MCF 10A (cell line): ENCODE measurements at regions not wholly inside any gene's neighbourhood (a gene's known extent, or its start where the extent isn't known, plus 50 kb on each side); places are given as distances from the start of the nearest gene placed in this dataset.

Experiments
- BruUV-seq: library from RNA; stranded (reverse); fragments of 400-500 nt; replicated peaks from 2 replicates; lab custom pipeline; 2021; lab: Mats Ljungman, UMichigan
- CTCF ChIA-PET: fragments of 300-600 bp; sonication (Branson Sonifier 250); formaldehyde crosslinking; extraction: SDS; loops from one replicate; lab custom pipeline; 2021; ENCODE audit warnings: antibody characterized with exemption, inconsistent platforms; lab: Yijun Ruan, JAX
- POLR2A ChIA-PET: fragments of 300-600, 350-650 bp; sonication (Branson Sonifier 250); formaldehyde crosslinking; extraction: SDS; loops from one replicate; lab custom pipeline; 2020; ENCODE audit warnings: antibody characterized with exemption, inconsistent platforms; lab: Yijun Ruan, JAX
- DNase-seq: peaks from one replicate; pipeline ENCODE4 v3.0.0-alpha.2; 2018; ENCODE audit not compliant: unreplicated experiment
- H3K27ac Mint-ChIP-seq: one replicate; pipeline ENCODE4 v1.8.0; 2022; ENCODE audit warnings: mild to moderate bottlenecking, low read depth, mixed read lengths; ENCODE audit not compliant: unreplicated experiment
- H3K27me3 Mint-ChIP-seq: one replicate; pipeline ENCODE4 v1.8.0; 2022; ENCODE audit warnings: mixed read lengths; ENCODE audit not compliant: insufficient read depth, unreplicated experiment
- H3K36me3 Mint-ChIP-seq: one replicate; pipeline ENCODE4 v1.8.0; 2022; ENCODE audit warnings: mild to moderate bottlenecking, moderate library complexity, mixed read lengths; ENCODE audit not compliant: insufficient read depth, unreplicated experiment
- H3K4me1 Mint-ChIP-seq: one replicate; pipeline ENCODE4 v1.8.0; 2022; ENCODE audit warnings: mixed read lengths; ENCODE audit not compliant: insufficient read depth, unreplicated experiment
- H3K4me3 Mint-ChIP-seq: one replicate; pipeline ENCODE4 v1.8.0; 2022; ENCODE audit warnings: mild to moderate bottlenecking, moderate library complexity, mixed read lengths; ENCODE audit not compliant: unreplicated experiment
- H3K9me3 Mint-ChIP-seq: one replicate; pipeline ENCODE4 v1.8.0; 2022; ENCODE audit warnings: mixed read lengths; ENCODE audit not compliant: unreplicated experiment
- CTCF ChIP-seq: fragments of 200-600 bp; IDR thresholded peaks from one replicate; pipeline ENCODE4 v1.8.0; 2022; ENCODE audit warnings: antibody characterized with exemption, mild to moderate bottlenecking; ENCODE audit not compliant: unreplicated experiment
- intact Hi-C: fragments of 100-400 bp; cut with micrococcal nuclease; formaldehyde crosslinking; loops from 2 replicates; pipeline ENCODE4 v1.14.1; 2022

GRCh38 chr20:33908336-33908735, 85.4 kb upstream of the RALY start:
- intact Hi-C loops = loop anchor here (5.0 kb wide), 1 partner anchor 41 kb away; no protein-coding TSS in a partner anchor
- H3K36me3 Mint-ChIP-seq = no peaks in the 10 kb centered on the region
- DNase-seq = no peak
- peaks cover 16% of the 10 kb centered on the region for H3K27me3 Mint-ChIP-seq
- no TSS peak for BruUV-seq
- ChIA-PET CTCF (interaction anchor here (0.6 kb wide), 1 partner anchor 9 kb away, joined by 3 read pairs; no protein-coding TSS in a partner anchor), POLR2A (interaction anchor here (1.1 kb wide), 1 partner anchor 105 kb away, joined by 4 read pairs; no protein-coding TSS in a partner anchor)
- no peaks in the 10 kb centered on the region for H3K9me3 Mint-ChIP-seq
- no peak overlapping the region for H3K27ac Mint-ChIP-seq
- TF ChIP-seq CTCF = no peak
- peaks cover 6% of the 10 kb centered on the region for H3K4me1 Mint-ChIP-seq
- no peak overlapping the region for H3K4me3 Mint-ChIP-seq

GRCh38 chr20:33908868-33909267, 84.8 kb upstream of the RALY start:
- no peak for TF ChIP-seq CTCF
- ChIA-PET POLR2A (interaction anchor here (1.0 kb wide), 1 partner anchor 9 kb away, joined by 3 read pairs; no protein-coding TSS in a partner anchor), CTCF (interaction anchor here (0.6 kb wide), 1 partner anchor 9 kb away, joined by 3 read pairs; no protein-coding TSS in a partner anchor)
- Mint-ChIP-seq H3K36me3 (no peaks in the 10 kb centered on the region), H3K9me3 (no peaks in the 10 kb centered on the region), H3K27ac (no peak overlapping the region), H3K4me1 (peaks cover 6% of the 10 kb centered on the region), H3K4me3 (no peak overlapping the region), H3K27me3 (peaks cover 21% of the 10 kb centered on the region)
- intact Hi-C loops = loop anchor here (5.0 kb wide), 1 partner anchor 42 kb away; no protein-coding TSS in a partner anchor
- DNase-seq = no peak
- BruUV-seq = no TSS peak

GRCh38 chr20:33909331-33909921, 84.3 kb upstream of the RALY start:
- ChIA-PET CTCF (no interaction called here), POLR2A (interaction anchor here (1.0 kb wide), 1 partner anchor 10 kb away, joined by 3 read pairs; no protein-coding TSS in a partner anchor)
- DNase-seq = peak; percentile 52
- TF ChIP-seq CTCF = no peak
- no peak overlapping the region for H3K4me3 Mint-ChIP-seq
- no peaks in the 10 kb centered on the region for H3K36me3 Mint-ChIP-seq
- BruUV-seq = no TSS peak
- H3K27me3 Mint-ChIP-seq = peaks cover 22% of the 10 kb centered on the region
- H3K9me3 Mint-ChIP-seq = no peaks in the 10 kb centered on the region
- intact Hi-C loops = loop anchor here (5.0 kb wide), 1 partner anchor 42 kb away; no protein-coding TSS in a partner anchor
- no peak overlapping the region for H3K27ac Mint-ChIP-seq
- H3K4me1 Mint-ChIP-seq = peaks cover 6% of the 10 kb centered on the region

GRCh38 chr20:33910056-33910455, 83.7 kb upstream of the RALY start:
- POLR2A ChIA-PET = no interaction called here
- Mint-ChIP-seq H3K9me3 (no peaks in the 10 kb centered on the region), H3K27ac (no peak overlapping the region), H3K36me3 (no peaks in the 10 kb centered on the region), H3K27me3 (peaks cover 22% of the 10 kb centered on the region), H3K4me3 (no peak overlapping the region), H3K4me1 (peaks cover 6% of the 10 kb centered on the region)
- TF ChIP-seq CTCF = no peak
- CTCF ChIA-PET = interaction anchor here (1.0 kb wide), 1 partner anchor 26 kb away, joined by 3 read pairs; no protein-coding TSS in a partner anchor
- no TSS peak for BruUV-seq
- DNase-seq = no peak
- intact Hi-C loops = no loop called here
